ENCODE measurements at regions not wholly inside any gene's neighbourhood (a gene's known extent, or its start where the extent isn't known, plus 50 kb on each side); places are given as distances from the start of the nearest gene placed in this dataset.

GRCh38 chr4:11105715-11106114 is 323.0 kb downstream of the HS3ST1 start:
- TF ChIP-seq POLR2A (IDR thresholded peaks at IDR 0.05) (no peak), CTCF (IDR thresholded peaks at IDR 0.05) (no peak)
